ENCODE measurements at regions not wholly inside any gene's neighbourhood (a gene's known extent, or its start where the extent isn't known, plus 50 kb on each side); places are given as distances from the start of the nearest gene placed in this dataset.

DNA sequence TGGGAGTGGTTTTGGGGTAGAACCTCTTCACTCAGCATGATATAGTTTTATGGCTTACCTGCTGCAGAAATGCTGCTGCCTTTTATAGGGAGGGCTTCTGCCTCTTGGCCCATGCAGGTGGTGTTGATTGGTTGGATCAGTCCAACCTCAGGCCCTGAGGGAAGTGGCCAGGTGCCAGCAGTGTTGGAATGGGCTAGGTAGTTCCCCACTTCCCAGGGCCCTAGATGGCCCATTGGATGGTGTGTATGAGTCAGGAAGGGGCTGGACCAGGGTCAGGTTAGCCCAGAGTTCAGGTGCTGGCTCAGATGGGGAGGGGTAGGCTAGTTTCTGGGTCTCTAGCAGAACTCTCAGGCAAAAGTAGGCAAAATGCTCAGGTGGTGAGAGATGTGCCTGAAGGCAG is 455.5 kb downstream of the CCSER2 start:
- no peak for DNase-seq (ENCODE audit: low read depth)

DNA sequence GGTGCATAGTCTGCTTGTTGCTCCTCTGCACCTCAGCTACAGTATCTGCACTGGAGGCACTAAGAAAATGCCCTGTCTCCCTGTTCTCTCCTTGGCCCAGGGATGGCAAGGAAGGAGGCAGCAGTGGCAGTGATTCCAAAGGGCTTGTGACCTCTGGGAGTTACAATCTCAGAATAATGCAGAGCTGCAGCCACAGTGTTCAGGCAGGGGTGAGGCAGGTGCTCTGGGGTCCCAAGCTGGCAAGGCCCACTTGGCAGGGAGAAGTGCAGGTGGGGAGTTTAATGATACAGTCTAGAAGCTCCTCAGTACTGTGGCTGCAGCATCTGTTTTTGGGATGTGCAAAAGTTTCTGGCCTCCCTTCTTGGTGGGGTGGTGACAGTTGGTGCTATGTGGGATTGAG is 456.4 kb downstream of the CCSER2 start:
- no peak for DNase-seq (ENCODE audit: low read depth)

DNA sequence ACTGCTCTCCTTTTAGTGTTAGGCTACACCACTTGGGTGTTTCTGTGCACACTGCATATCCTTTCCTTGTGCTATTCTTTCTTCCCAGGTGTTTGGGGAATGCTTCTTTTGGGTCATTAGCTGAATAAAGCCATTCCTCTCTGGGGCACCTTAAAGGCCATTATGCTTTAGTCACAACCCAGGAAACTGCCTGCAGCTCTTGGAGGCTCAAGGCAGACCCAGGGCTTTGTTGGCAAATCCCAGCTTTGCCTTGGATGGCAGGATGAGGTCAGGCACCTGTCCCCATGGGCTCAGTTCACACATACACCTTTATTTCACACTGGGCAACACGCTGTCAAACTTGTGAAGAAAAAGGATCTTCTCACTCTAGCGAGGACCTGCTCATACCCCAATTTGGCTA is 460.6 kb downstream of the CCSER2 start:
- DNase-seq (ENCODE audit: low read depth), result no peak

DNA sequence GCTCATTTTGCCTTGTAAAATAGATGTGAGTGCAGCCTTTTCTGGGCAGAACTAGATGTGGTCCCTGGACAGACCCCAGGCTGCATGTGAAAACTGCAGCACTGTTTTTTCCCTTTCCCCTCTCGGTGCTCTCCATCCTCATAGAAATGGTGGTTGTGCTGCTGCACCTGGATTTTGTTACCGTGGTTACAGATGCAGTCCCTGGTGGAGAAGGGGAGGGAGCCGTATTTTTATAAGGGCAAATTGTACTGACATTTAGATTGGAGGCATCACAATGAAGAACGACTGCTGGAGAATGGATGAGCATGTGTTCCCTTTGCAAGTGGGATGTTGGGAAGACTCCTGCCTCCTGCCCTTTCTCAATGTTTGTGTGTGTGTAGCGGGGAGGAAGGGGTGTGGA is 469.9 kb downstream of the CCSER2 start:
- no peak for DNase-seq (ENCODE audit: low read depth)

DNA sequence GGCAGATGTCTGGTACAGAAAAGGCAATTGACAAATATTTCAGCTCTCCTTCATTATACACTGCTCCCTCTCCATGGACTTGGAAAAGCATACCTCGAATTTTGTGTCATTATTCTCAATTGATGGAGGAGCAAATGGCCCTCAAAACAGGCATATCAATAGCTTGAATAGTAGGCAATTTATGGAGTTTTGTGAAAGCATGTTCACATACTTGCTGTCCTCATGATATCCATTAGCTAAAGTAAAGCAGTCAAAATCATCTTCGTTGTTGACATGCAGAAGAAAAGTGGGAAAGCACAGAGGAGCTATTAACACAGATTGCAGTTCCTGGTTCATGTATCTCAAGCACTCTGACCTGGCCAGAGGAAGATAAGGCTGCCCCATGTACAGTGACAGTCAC is 472.8 kb downstream of the CCSER2 start:
- DNase-seq (ENCODE audit: low read depth), result no peak

DNA sequence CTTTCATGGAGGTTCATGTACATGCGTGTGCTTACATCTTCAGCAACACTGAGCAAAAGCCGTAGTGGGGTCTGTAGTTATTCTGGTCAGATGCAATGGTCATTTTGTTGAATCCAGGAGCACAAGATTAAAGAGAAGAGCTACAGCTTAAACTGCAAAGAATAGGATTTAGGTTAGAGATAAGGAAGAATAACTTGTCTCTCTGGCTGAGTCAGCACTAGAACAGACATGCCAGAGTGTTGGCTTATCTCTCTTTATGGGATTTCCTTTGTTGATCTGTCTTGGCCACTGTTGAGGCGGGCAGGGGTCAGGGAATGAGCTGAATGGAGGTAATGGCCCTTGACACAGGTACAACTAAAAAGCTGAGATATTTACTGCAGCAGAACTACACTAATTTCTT is 473.5 kb downstream of the CCSER2 start:
- no peak for DNase-seq (ENCODE audit: low read depth)

DNA sequence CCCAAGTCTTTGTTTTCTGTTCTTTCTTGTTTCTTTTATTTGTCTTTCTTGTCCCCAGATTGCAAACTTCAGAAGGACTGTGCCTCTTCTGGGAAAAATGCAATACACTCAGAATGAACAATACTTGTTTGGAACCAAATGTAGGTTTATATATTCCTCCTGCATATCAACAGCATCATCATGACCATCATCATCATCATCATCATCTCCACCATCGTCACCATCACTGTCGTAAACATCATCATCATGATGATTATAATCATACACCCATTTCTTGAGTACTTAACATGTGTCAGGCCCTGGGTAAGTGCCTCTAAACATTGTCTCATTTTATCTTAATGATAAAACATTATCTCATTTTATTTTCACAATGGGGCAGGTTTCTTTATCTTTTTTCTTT is 476.8 kb downstream of the CCSER2 start:
- no peak for DNase-seq (ENCODE audit: low read depth)

DNA sequence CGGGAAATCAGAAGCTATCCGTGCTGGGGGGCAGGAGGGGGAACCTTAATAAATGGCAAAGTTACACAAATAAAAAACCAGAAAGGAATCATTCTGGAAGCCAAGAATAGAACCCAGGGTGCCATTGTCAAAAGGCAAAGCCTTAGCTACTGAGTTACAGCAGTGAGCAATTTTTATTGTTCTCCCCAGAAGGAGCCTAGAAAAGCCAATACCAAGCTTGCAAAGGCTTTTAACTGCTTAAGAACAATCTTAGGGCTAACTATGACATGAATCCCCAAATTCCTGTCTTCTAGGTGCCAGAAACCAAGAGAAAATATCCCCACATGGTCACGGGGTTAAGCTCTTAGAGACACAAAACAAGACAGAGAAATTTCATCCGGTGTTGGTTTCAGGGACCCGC is 482.7 kb downstream of the CCSER2 start:
- no peak for DNase-seq (ENCODE audit: low read depth)

DNA sequence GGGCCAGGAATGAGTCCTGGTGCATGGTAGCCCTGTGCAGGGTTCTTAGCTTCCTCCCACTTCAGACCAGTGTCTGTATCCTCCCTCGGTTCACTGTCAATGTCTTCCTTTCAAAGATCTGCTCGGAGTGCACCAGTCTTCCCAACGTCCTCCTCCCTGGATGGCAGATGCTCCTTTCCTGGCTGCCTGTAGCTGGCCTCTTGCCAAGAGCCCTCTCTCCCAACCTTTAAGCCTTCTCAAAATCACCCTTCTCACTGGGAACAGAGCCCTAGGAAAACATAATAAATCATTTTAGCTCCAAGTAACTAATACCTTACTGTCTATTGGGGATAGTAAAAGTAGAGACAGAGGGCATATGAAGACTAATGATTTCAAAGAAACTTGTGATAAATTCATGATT is 490.6 kb downstream of the CCSER2 start:
- no peak for DNase-seq (ENCODE audit: low read depth)

DNA sequence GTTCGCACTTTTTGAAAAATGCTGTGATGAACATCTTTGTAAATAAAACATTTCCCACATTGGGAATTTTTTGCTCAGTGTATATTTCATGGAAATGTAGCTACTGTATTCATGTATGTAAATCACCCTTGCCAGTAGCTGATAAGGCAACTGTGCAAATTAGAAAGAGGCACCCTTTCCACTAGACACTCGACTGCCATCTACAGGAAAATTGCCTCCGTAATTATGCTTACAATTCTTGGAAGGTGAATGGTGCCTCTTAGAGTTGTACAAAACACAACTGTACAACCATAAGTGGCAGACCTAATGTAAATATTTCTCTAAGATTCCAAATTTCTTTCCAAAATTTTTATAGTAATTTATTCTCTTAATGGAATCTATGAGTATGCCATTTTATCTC is 491.7 kb downstream of the CCSER2 start:
- DNase-seq (ENCODE audit: low read depth), result peak; percentile 2

DNA sequence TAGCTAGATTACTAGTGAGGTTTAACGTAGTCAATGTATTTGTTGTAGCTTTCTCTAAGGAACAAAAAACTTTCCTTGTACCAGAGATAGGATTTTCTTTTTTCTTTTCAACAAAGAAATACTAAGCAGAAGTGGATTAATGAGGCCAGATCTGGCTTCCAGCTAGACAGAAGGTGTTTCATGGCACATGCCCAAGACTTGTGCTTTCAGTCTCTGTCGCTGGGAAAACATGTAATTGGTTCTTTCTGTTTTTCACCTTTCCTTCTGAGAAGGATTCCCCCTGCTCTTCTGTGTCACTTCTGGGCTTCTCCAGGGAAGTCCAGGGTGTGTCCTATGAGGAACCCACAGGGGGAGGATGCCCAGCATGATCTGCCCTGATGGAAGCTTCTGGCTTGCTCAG is 492.2 kb downstream of the CCSER2 start:
- no peak for DNase-seq (ENCODE audit: low read depth)

DNA sequence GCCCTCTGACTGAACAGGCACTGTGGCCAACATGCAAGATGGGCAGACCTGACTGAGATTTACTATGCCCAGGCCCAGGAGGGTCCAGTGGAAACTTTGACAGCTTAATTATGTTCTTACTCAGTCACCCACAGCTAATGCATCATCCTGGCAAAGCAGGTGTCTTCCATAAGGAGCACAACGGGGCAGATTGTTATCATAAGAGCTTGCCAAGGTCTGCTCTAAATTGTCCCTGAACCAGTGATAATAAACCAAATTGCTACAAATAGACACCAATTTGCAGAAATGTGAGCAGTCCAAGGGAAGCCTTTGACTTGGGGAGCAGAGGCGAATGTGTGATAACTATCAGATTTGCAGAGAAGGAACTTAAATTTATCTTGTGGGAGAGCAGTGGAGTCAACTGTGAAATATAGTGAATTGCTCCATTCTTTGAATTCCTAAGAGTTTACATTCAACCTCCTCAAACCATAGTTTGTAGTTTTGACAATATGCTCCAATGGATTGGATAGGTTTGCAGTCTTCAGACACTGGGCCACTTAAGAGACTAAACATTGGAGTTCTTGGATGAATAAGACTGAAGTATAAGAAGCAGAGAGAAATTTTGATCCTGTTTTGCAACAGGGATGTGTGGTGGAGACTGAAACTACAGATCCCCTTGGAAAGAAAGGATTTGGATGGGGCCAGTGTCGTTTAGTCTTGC is 494.7 kb downstream of the CCSER2 start:
- no peak for DNase-seq (ENCODE audit: low read depth)

DNA sequence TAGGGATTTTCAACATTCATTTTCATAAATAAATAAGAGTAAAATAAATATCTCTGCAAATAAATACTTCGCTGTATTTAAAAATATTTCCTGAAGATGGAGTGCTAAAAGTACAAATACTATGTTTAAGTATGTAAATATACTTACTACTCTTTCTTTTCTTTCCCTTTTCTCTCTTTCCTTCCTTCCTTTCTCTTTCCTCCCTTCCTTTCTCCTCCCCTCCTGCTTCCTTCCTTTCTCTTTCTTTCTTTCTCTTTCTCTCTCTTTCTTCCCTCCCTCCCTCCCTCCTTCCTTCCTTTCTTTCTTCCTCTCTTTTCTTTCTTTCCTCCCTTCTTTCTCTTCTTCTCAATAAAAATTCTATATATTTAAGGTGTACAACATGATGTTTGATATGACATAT is 496.1 kb downstream of the CCSER2 start:
- DNase-seq (ENCODE audit: low read depth), result no peak

DNA sequence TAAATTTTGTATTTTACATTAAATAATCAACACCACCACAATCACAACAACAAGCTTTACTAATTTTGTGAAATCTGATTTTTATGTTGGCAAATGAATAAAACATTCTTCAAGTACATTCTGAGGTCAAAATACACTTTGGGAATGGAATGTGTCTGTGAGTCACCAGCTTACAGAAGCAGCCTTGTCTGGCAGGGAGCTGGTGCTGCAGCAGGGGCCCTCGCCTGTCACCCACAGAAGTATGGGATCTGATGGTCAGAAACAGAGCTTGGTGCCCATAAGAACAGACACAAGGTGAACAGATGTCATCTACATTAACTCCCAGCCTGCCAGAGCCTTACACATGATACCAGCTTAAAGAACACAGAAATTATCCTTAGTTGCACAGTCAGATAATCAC is 496.9 kb downstream of the CCSER2 start:
- peak; percentile 35 for DNase-seq (ENCODE audit: low read depth)

DNA sequence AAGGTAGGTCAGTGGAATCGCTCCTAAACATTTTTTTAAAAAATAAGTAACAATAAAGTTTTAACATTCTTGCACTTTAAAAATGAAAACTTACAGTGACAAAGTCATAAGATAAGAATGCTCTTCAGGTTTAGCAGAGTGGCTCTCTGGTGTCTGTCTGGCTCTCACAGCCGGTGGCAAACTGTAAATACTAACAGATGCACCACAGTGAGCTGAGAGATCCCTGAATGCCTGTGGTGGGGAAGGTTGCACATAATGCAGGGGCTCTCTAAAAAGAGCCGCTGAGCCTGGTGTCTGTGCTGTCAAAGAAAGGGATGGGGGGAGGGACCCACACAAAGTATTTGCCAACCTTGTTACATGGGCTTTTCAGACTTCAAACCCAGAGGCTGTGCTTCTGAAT is 498.3 kb downstream of the CCSER2 start:
- peak; percentile 4 for DNase-seq (ENCODE audit: low read depth)

DNA sequence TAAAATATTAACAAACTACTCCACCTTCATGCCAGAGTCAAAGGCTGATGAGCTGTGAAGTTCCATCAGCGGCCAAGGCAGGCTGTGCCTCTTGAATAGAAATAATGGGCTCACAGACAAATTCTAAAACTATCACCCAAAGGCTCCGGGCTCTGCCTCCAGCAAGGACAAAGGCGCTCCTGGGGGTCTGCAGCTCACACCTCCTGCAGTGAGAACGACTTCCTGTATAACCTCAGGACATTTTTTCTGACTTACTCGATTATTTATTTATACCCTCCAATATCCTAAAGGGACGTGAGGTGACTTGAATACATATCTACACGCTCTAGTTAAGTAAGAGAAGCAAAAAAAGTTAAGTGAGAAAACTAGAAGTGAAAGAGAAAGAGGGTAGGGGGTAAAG is 500.7 kb downstream of the CCSER2 start:
- DNase-seq (ENCODE audit: low read depth), result no peak

DNA sequence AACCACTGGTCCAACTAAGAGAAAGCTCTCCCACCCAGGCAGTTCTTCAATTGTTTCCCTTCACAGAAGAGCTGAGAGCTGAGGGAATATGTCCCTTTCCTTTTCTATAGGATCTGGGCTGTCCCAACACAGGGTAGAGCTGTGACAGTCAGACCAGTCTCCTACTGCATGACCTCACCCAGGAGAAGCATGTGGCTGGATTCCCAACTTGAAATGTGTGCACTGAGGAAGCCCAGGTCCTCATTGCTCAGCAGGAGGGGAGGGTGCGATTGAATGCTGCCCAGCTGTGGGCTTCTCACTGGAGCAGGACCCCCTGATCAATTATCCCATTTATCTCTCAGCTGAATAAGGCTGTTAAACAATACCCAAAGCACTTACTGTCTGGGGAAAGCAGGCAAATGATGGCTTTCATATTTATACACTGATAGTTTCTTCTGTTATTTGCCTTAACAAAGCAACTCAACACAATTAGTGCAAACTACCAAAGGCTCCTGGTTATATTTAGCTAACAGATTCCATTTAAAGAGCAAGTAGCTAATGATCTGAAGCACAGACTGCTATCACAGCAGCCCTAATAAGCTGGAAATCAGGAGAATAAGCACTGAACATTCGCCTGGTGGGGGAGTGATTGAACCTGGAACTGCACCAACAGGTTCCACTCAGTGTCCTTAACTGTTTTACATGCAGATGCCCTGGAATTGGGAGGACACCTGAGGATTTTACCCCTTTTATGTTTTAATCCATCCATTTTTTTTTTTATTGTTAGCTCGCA is 508.8 kb downstream of the CCSER2 start:
- DNase-seq (ENCODE audit: low read depth), result no peak

DNA sequence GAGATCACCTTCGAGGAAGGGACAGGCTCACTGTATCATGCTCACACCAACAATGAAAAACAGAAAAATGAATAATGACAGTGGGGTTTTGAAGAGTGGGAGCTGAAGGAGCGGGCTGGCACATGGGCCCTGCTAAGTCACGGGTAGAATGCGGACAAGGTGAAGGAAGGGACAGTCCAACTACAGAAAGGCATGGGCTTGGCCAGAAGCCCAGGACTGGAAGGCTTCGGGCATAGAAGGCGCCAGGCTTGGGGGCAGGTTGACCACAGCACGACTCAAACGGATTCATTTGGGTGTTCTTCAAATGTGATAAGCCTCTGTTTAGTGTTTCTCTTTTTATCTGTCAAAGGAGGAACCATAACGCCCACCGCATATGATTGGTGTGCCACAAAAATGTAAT is 509.5 kb downstream of the CCSER2 start:
- DNase-seq (ENCODE audit: low read depth), result no peak

DNA sequence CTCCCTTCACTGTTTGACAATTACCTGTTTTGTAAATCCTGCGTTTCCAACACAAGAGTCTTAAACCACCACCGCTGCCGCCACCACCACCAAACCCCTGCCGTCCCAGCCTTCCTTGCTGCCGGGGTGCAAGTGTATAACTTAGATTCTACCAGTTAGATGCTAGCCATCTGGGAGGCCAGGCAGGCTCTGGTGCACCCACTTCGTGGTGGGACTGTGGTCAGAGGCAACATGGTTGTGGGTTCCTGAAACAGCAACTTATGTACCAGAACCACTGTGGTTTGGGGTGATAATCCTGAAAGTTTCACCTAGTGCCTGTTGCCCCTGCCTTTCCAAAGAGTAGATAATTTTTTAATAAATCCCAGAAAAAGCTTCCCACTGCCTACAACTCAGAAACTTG is 510.5 kb downstream of the CCSER2 start:
- no peak for DNase-seq (ENCODE audit: low read depth)

DNA sequence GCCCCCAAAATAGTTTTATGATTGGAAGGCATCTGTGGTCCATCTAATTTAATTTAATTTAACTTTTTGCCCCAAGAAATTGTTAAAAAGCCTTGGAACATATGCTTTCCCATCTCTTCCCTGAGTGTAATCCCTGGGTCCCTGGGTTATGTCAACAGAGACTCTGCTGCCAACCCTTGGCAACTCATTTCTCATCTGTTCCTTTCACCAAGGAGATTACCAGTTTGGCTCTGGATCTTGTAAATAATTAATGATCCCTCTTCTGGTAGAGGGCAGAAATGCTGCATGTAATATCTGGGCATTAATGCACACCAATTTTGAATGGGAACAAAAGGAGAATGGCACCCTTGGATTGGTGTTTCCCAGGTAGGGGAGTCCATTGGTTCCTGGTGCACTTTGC is 514.2 kb downstream of the CCSER2 start:
- DNase-seq (ENCODE audit: low read depth), result no peak

DNA sequence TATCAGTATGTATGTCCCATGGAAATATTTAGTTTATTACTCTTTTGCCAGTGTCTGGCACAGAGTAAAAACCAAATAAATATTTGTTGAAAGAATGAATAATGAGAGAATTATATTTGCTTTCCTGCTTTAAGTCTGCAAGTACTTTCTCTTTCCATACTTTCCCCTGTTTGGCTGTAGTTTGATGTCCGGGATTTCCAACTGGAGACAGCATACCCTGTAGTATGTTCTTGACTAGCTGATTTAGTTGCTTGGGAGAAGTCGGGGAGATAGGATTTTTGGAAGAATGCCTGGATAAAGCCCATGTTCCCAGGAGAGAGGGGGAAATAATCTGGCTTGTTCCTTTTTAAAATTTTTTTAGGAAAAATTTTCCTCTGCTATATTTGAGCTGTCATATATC is 516.1 kb downstream of the CCSER2 start:
- no peak for DNase-seq (ENCODE audit: low read depth)

DNA sequence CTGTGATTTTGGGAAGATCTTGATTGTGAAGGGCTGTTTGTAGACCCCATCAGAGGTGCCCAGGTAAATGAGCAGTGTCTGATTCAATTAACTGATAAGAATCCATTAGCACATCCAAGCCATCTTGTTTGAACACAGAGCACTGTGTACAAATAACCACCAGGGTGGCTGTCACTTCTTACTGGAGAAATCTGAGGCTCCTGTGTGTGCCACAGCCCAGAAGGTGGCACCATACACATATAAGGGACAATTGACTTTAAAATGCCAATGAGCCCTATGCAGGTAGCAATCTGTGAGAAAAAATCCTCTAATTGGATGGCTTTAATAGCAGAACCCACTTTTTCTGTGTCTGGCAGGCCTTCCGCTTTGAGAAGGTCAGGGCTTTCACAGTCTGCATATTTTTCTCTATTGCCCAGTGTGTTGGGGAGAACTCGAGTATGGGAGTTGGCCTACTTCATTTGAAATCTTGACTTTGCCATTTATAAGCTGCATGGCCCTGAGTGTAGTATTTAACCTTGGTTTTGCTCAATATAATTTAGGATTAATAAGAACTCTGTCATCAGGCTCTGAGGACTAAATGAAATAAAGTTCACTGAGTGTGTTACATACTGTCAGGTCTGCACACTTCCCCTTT is 517.4 kb downstream of the CCSER2 start:
- no peak for DNase-seq (ENCODE audit: low read depth)
